H54 (cell line): ENCODE measurements at regions not wholly inside any gene's neighbourhood (a gene's known extent, or its start where the extent isn't known, plus 50 kb on each side); places are given as distances from the start of the nearest gene placed in this dataset.
"Not testable (repeated sequence)": the region's sequence is repeated elsewhere in the genome, so short reads cannot be mapped to it uniquely, and the experiment has no call there.

ENCODE experiments used
- DNase-seq: peaks from one replicate; pipeline ENCODE4 v3.0.0; 2011; ENCODE audit warnings: low spot score, mixed read lengths; ENCODE audit not compliant: insufficient read length
- FAIRE-seq: peaks from 3 replicates; lab custom pipeline; 2011; peaks lifted over from hg19 to GRCh38; lab: Jason Lieb, UNC
- POLR2A ChIP-seq: IDR thresholded peaks from 2 replicates; pipeline ENCODE4 v1.6.1; 2011; ENCODE audit warnings: low read depth, mild to moderate bottlenecking, low read length

GRCh38 chr2:368386-368785, 80.5 kb upstream of the ALKAL2 start:
- DNase-seq (no peak), FAIRE-seq (no peak)
- no peak for TF ChIP-seq POLR2A

- TF ChIP-seq POLR2A, result no peak
- no peak for DNase-seq
- no peak for FAIRE-seq
Observed at GRCh38 chr2:367246-367645, 79.4 kb upstream of the ALKAL2 start.

GRCh38 chr2:366706-367105, 78.8 kb upstream of the ALKAL2 start:
- FAIRE-seq (no peak), DNase-seq (no peak)
- no peak for TF ChIP-seq POLR2A

GRCh38 chr2:365367-366275, 77.7 kb upstream of the ALKAL2 start:
- FAIRE-seq, result no peak
- TF ChIP-seq POLR2A, result no peak
- DNase-seq, result no peak

GRCh38 chr2:363824-364470, 76.1 kb upstream of the ALKAL2 start:
- FAIRE-seq (no peak), DNase-seq (no peak)
- TF ChIP-seq POLR2A, result no peak

GRCh38 chr2:362924-363323, 75.0 kb upstream of the ALKAL2 start:
- no peak for FAIRE-seq
- no peak for TF ChIP-seq POLR2A

GRCh38 chr2:360124-360523, 72.2 kb upstream of the ALKAL2 start:
- FAIRE-seq (no peak), DNase-seq (no peak)
- TF ChIP-seq POLR2A, result no peak

More at GRCh38 chr2:362924-363323, 75.0 kb upstream of the ALKAL2 start:
- DNase-seq, result no peak

- no peak for TF ChIP-seq POLR2A
- DNase-seq (no peak), FAIRE-seq (no peak)
Observed at GRCh38 chr2:359047-359446, 71.2 kb upstream of the ALKAL2 start.

GRCh38 chr2:357811-358210, 69.9 kb upstream of the ALKAL2 start:
- FAIRE-seq (no peak), DNase-seq (no peak)
- no peak for TF ChIP-seq POLR2A

GRCh38 chr2:356304-356703, 68.4 kb upstream of the ALKAL2 start:
- FAIRE-seq, DNase-seq: not testable (repeated sequence)

GRCh38 chr2:355773-356172, 67.9 kb upstream of the ALKAL2 start:
- no peak for FAIRE-seq
- no peak for TF ChIP-seq POLR2A
- no peak for DNase-seq

- no peak for DNase-seq
- TF ChIP-seq POLR2A, result no peak
- no peak for FAIRE-seq
Observed at GRCh38 chr2:352696-353095, 64.8 kb upstream of the ALKAL2 start.

GRCh38 chr2:349390-349789, 61.5 kb upstream of the ALKAL2 start:
- TF ChIP-seq POLR2A, result no peak
- DNase-seq (no peak), FAIRE-seq (no peak)

GRCh38 chr2:348361-348916, 60.5 kb upstream of the ALKAL2 start:
- no peak for TF ChIP-seq POLR2A
- DNase-seq (no peak), FAIRE-seq (no peak)
